Glomerular visceral epithelial cell (primary cell): ENCODE measurements at regions not wholly inside any gene's neighbourhood (a gene's known extent, or its start where the extent isn't known, plus 50 kb on each side); places are given as distances from the start of the nearest gene placed in this dataset.
"Not testable (repeated sequence)": the region's sequence is repeated elsewhere in the genome, so short reads cannot be mapped to it uniquely, and the experiment has no call there.

ENCODE experiments used
- DNase-seq: peaks from one replicate; pipeline ENCODE4 v3.0.0-alpha.2; 2016; ENCODE audit errors: extremely low spot score

- no peak for DNase-seq
These were observed 61.7 kb downstream of the CALM1 start for GRCh38 chr14:90458536-90458935.

GRCh38 chr14:90460136-90460535 is 63.3 kb downstream of the CALM1 start:
- DNase-seq: no peak

- no peak for DNase-seq
These were observed 64.6 kb downstream of the CALM1 start for GRCh38 chr14:90461425-90461824.

- DNase-seq: no peak
These were observed 67.7 kb downstream of the CALM1 start for GRCh38 chr14:90464481-90464880.

- DNase-seq: peak; percentile 21
These were observed 70.7 kb downstream of the CALM1 start for GRCh38 chr14:90467501-90467900.

GRCh38 chr14:90469416-90469815 is 72.6 kb downstream of the CALM1 start:
- DNase-seq: not testable (repeated sequence)

- DNase-seq: no peak
These were observed 75.8 kb downstream of the CALM1 start for GRCh38 chr14:90472632-90473031.
